WTC11 (cell line): ENCODE measurements at regions not wholly inside any gene's neighbourhood (a gene's known extent, or its start where the extent isn't known, plus 50 kb on each side); places are given as distances from the start of the nearest gene placed in this dataset.

ENCODE experiments used
- ATAC-seq: fragments of 200-7000 bp; cut with Tn5 transposase; 2 replicates; pipeline ENCODE4 v1.10.0; 2021; ENCODE audit warnings: mild to moderate bottlenecking, moderate library complexity
- CTCF ChIA-PET: fragments of 300-600 bp; sonication (Branson Sonifier 250); formaldehyde crosslinking; loops from one replicate; lab custom pipeline; 2021; ENCODE audit warnings: antibody characterized with exemption; lab: Charles Lee
- POLR2A ChIA-PET: fragments of 350-600 bp; sonication (Branson Sonifier 250); formaldehyde crosslinking; loops from one replicate; lab custom pipeline; 2021; ENCODE audit warnings: antibody characterized with exemption; lab: Charles Lee
- DNase-seq: peaks from one replicate; pipeline ENCODE4 v3.0.0; 2021; ENCODE audit warnings: low spot score
- H3K27ac Mint-ChIP-seq: 2 replicates; pipeline ENCODE4 v1.8.0; 2021; ENCODE audit warnings: mixed read lengths
- H3K27me3 Mint-ChIP-seq: 2 replicates; pipeline ENCODE4 v1.8.0; 2021; ENCODE audit warnings: low read depth, mild to moderate bottlenecking, moderate library complexity, mixed read lengths
- H3K36me3 Mint-ChIP-seq: 2 replicates; pipeline ENCODE4 v1.8.0; 2021; ENCODE audit warnings: mixed read lengths
- H3K4me1 Mint-ChIP-seq: 2 replicates; pipeline ENCODE4 v1.8.0; 2022; ENCODE audit warnings: mixed read lengths
- H3K4me3 Mint-ChIP-seq: 2 replicates; pipeline ENCODE4 v1.8.0; 2021; ENCODE audit warnings: mild to moderate bottlenecking, moderate library complexity, mixed read lengths
- H3K9me3 Mint-ChIP-seq: 2 replicates; pipeline ENCODE4 v1.8.0; 2021; ENCODE audit warnings: mixed read lengths
- ATF2 ChIP-seq: sonication (generic); formaldehyde crosslinking; IDR thresholded peaks from 2 replicates; pipeline ENCODE4 v1.8.1; 2022; ENCODE audit warnings: low read depth, missing genetic modification reagents, borderline replicate concordance
- ATF3 ChIP-seq: sonication (generic); formaldehyde crosslinking; conservative IDR thresholded peaks from 2 replicates; pipeline ENCODE4 v1.8.1; 2022; ENCODE audit warnings: mild to moderate bottlenecking, missing genetic modification reagents
- CBFB ChIP-seq: sonication (generic); formaldehyde crosslinking; IDR thresholded peaks from 2 replicates; pipeline ENCODE4 v1.8.1; 2022; ENCODE audit warnings: mild to moderate bottlenecking, low read depth, missing genetic modification reagents
- E2F4 ChIP-seq: sonication (generic); formaldehyde crosslinking; IDR thresholded peaks from 2 replicates; pipeline ENCODE4 v1.8.1; 2022; ENCODE audit warnings: low read depth, mild to moderate bottlenecking, moderate library complexity, missing genetic modification reagents, borderline replicate concordance
- ELF4 ChIP-seq: sonication (generic); formaldehyde crosslinking; IDR thresholded peaks from 2 replicates; pipeline ENCODE4 v1.8.1; 2022; ENCODE audit warnings: low read depth, mild to moderate bottlenecking, moderate library complexity, missing genetic modification reagents
- FOXJ3 ChIP-seq: sonication (generic); formaldehyde crosslinking; IDR thresholded peaks from 2 replicates; pipeline ENCODE4 v1.9.0; 2021; ENCODE audit warnings: missing genetic modification reagents, mild to moderate bottlenecking, borderline replicate concordance
- GABPB1 ChIP-seq: sonication (generic); formaldehyde crosslinking; IDR thresholded peaks from 2 replicates; pipeline ENCODE4 v1.8.1; 2023; ENCODE audit warnings: mild to moderate bottlenecking, missing genetic modification reagents
- GTF2I ChIP-seq: fragments of 250-450 bp; sonication (Bioruptor Pico); conservative IDR thresholded peaks from 2 replicates; pipeline ENCODE4 v1.4.0; 2021; ENCODE audit warnings: mild to moderate bottlenecking
- IRF1 ChIP-seq: sonication (generic); formaldehyde crosslinking; IDR thresholded peaks from 2 replicates; pipeline ENCODE4 v1.8.0; 2023; ENCODE audit warnings: missing genetic modification reagents
- KAT7 ChIP-seq: sonication (generic); formaldehyde crosslinking; IDR thresholded peaks from 2 replicates; pipeline ENCODE4 v1.8.1; 2023; ENCODE audit warnings: missing genetic modification reagents, mild to moderate bottlenecking, borderline replicate concordance
- NR1H2 ChIP-seq: sonication (generic); formaldehyde crosslinking; IDR thresholded peaks from 2 replicates; pipeline ENCODE4 v1.9.0; 2021; ENCODE audit warnings: mild to moderate bottlenecking, moderate library complexity, missing genetic modification reagents
- NR2C2 ChIP-seq: sonication (generic); formaldehyde crosslinking; IDR thresholded peaks from 2 replicates; pipeline ENCODE4 v1.8.0; 2022; ENCODE audit warnings: mild to moderate bottlenecking, missing genetic modification reagents
- SOX15 ChIP-seq: fragments of 250-450 bp; sonication (Bioruptor Pico); IDR thresholded peaks from 2 replicates; pipeline ENCODE4 v1.9.0; 2021; ENCODE audit warnings: mild to moderate bottlenecking
- STAT6 ChIP-seq: sonication (generic); formaldehyde crosslinking; conservative IDR thresholded peaks from 2 replicates; pipeline ENCODE4 v1.8.1; 2023; ENCODE audit warnings: mild to moderate bottlenecking, low read depth, missing genetic modification reagents, moderate library complexity
- TP53 ChIP-seq: sonication (generic); formaldehyde crosslinking; IDR thresholded peaks from 2 replicates; pipeline ENCODE4 v1.8.1; 2023; ENCODE audit warnings: mild to moderate bottlenecking, missing genetic modification reagents
- ZBTB21 ChIP-seq: sonication (generic); formaldehyde crosslinking; IDR thresholded peaks from 2 replicates; pipeline ENCODE4 v1.8.1; 2023; ENCODE audit warnings: mild to moderate bottlenecking, missing genetic modification reagents, borderline replicate concordance
- ZNF396 ChIP-seq: fragments of 250-450 bp; sonication (Bioruptor Pico); IDR thresholded peaks from 2 replicates; pipeline ENCODE4 v1.8.0; 2021; ENCODE audit warnings: mild to moderate bottlenecking, moderate library complexity, borderline replicate concordance
- ZSCAN18 ChIP-seq: fragments of 250-450 bp; sonication (Bioruptor Pico); IDR thresholded peaks from 2 replicates; pipeline ENCODE4 v2.1.2; 2022; ENCODE audit warnings: mild to moderate bottlenecking, moderate library complexity

GRCh38 chr2:30310955-30311354 is 79.6 kb downstream of the LBH start (continued):
- TF ChIP-seq ATF2 (CRISPR knock-in tag) (no peak), GTF2I (CRISPR knock-in tag) (no peak), FOXJ3 (no peak), TP53 (CRISPR knock-in tag) (no peak)

GRCh38 chr2:30311711-30312110 is 80.4 kb downstream of the LBH start:
- Mint-ChIP-seq H3K4me1 (peaks cover 3% of the 10 kb centered on the region), H3K36me3 (no peaks in the 10 kb centered on the region), H3K4me3 (no peak overlapping the region), H3K9me3 (peaks cover 7% of the 10 kb centered on the region), H3K27me3 (0 out of 2 replicates have a peak, but pooled peaks cover 4% of the 10 kb centered on the region), H3K27ac (no peak overlapping the region)
- ChIA-PET POLR2A (no interaction called here), CTCF (interaction anchor here (1.6 kb wide), 1 partner anchor 10 kb away, joined by 5 read pairs; no protein-coding TSS in a partner anchor)
- DNase-seq (no peak), ATAC-seq (no peak)
- no peak for TF ChIP-seq NR1H2 (CRISPR knock-in tag)
- no peak for TF ChIP-seq STAT6 (CRISPR knock-in tag)
- TF ChIP-seq GABPB1 (CRISPR knock-in tag) = no peak
- TF ChIP-seq ZSCAN18 (CRISPR knock-in tag) = no peak
- no peak for TF ChIP-seq CBFB (CRISPR knock-in tag)
- no peak for TF ChIP-seq ELF4
- no peak for TF ChIP-seq E2F4 (CRISPR knock-in tag)
- TF ChIP-seq ZNF396 (CRISPR knock-in tag) = no peak
- no peak for TF ChIP-seq SOX15
- no peak for TF ChIP-seq ATF3 (CRISPR knock-in tag)
- TF ChIP-seq KAT7 (CRISPR knock-in tag) = no peak
- TF ChIP-seq IRF1 = no peak
- TF ChIP-seq NR2C2 (CRISPR knock-in tag) = no peak
- no peak for TF ChIP-seq ZBTB21 (CRISPR knock-in tag)
